ENCODE measurements at regions not wholly inside any gene's neighbourhood (a gene's known extent, or its start where the extent isn't known, plus 50 kb on each side); places are given as distances from the start of the nearest gene placed in this dataset.

DNA sequence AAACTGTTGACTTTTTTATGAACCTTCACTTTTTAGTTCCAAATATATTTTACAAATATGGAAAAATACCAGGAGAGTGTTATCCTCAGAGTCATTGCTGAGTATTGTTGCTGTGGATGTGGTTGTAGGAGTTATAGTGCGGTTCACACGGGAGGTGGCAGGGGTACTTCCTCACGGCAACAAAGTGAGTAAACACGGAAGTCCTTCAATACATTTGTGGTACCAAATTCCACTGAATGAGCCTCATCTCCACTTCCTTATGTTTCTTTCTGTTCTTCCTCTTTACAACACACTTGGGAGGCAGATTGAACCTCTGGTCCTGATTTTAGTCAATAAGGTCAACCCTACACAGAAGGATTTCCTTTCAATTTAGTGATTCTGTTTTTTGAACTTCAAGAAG, 371.8 kb downstream of the BTBD3 start:
- no peak overlapping the region for H3K9ac ChIP-seq (ENCODE audit: insufficient read depth, low read length)
- H3K9me3 ChIP-seq (ENCODE audit: control insufficient read depth, insufficient read depth, low read depth, low read length) = no peaks in the 10 kb centered on the region
- DNase-seq (ENCODE audit: low read depth in 2 of 2) = no peak
- no peak overlapping the region for H3K27ac ChIP-seq (ENCODE audit: insufficient read depth, low read length)
- no peaks in the 10 kb centered on the region for H3K27me3 ChIP-seq (ENCODE audit: control insufficient read depth, insufficient read depth, low read length)
- no peaks in the 10 kb centered on the region for H4K20me1 ChIP-seq (ENCODE audit: control insufficient read depth, extremely low read depth, insufficient read depth, low read length)
- no peak overlapping the region for H2AFZ ChIP-seq (ENCODE audit: low read length)
- no peaks in the 10 kb centered on the region for H3K79me2 ChIP-seq (ENCODE audit: control insufficient read depth, insufficient read depth, low read length)
- no peak for TF ChIP-seq EZH2 (IDR thresholded peaks at IDR 0.05; ENCODE audit: low read length, missing control alignments)
- H3K4me3 ChIP-seq (replicated peaks in 1 of 4; ENCODE audit: control extremely low read depth in 1 of 4, insufficient read depth in 1 of 4, low read depth in 3 of 4, low read length in 4 of 4) = no peak overlapping the region
- no peak overlapping the region for H3K4me2 ChIP-seq (ENCODE audit: extremely low read depth, insufficient read depth, low read length)
- no peaks in the 10 kb centered on the region for H3K36me3 ChIP-seq (ENCODE audit: control insufficient read depth, insufficient read depth, low read length)
- no peaks in the 10 kb centered on the region for H3K4me1 ChIP-seq (ENCODE audit: control insufficient read depth, extremely low read depth, insufficient read depth, low read length)

GRCh38 chr20:12291386-12291785, 373.7 kb downstream of the BTBD3 start:
- no peak overlapping the region for H3K27ac ChIP-seq (ENCODE audit: insufficient read depth, low read length)
- H2AFZ ChIP-seq (ENCODE audit: low read length) = no peak overlapping the region
- DNase-seq (ENCODE audit: low read depth in 2 of 2) = no peak
- H3K4me1 ChIP-seq (ENCODE audit: control insufficient read depth, extremely low read depth, insufficient read depth, low read length) = no peaks in the 10 kb centered on the region
- H3K27me3 ChIP-seq (ENCODE audit: control insufficient read depth, insufficient read depth, low read length) = no peaks in the 10 kb centered on the region
- H4K20me1 ChIP-seq (ENCODE audit: control insufficient read depth, extremely low read depth, insufficient read depth, low read length) = no peaks in the 10 kb centered on the region
- no peaks in the 10 kb centered on the region for H3K36me3 ChIP-seq (ENCODE audit: control insufficient read depth, insufficient read depth, low read length)
- no peaks in the 10 kb centered on the region for H3K9me3 ChIP-seq (ENCODE audit: control insufficient read depth, insufficient read depth, low read depth, low read length)
- no peak for TF ChIP-seq CTCF (conservative IDR thresholded peaks at IDR 0.05 in 1 of 2, IDR thresholded peaks at IDR 0.05 in 1 of 2; ENCODE audit: low read depth in 1 of 2, low read length in 2 of 2)
- no peak for TF ChIP-seq EZH2 (IDR thresholded peaks at IDR 0.05; ENCODE audit: low read length, missing control alignments)
- no peak overlapping the region for H3K4me2 ChIP-seq (ENCODE audit: extremely low read depth, insufficient read depth, low read length)
- H3K9ac ChIP-seq (ENCODE audit: insufficient read depth, low read length) = no peak overlapping the region
- H3K4me3 ChIP-seq (replicated peaks in 1 of 4; ENCODE audit: control extremely low read depth in 1 of 4, insufficient read depth in 1 of 4, low read depth in 3 of 4, low read length in 4 of 4) = no peak overlapping the region
- H3K79me2 ChIP-seq (ENCODE audit: control insufficient read depth, insufficient read depth, low read length) = no peaks in the 10 kb centered on the region

DNA sequence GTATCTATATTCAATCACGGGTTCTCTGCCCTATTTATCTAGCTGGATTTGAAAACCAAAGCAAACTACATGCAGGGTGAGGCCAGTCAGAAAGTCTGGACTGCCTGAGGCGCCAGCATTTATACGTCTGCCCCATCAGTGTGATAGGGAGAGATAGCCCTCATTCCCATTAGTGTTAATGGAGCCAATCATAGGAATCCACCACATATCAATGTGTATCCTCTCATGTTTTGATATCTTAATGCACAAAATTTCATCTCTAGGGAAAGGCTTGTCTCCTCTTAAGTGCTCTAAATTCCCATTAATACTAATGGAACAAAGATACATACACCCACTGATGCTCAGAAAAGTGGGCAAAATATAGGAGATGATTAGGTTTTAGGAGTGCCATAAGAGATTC, 376.2 kb downstream of the BTBD3 start:
- H3K4me2 ChIP-seq (ENCODE audit: extremely low read depth, insufficient read depth, low read length) = no peak overlapping the region
- no peaks in the 10 kb centered on the region for H4K20me1 ChIP-seq (ENCODE audit: control insufficient read depth, extremely low read depth, insufficient read depth, low read length)
- H3K79me2 ChIP-seq (ENCODE audit: control insufficient read depth, insufficient read depth, low read length) = no peaks in the 10 kb centered on the region
- no peak for DNase-seq (ENCODE audit: low read depth in 2 of 2)
- H3K27me3 ChIP-seq (ENCODE audit: control insufficient read depth, insufficient read depth, low read length) = no peaks in the 10 kb centered on the region
- H3K4me1 ChIP-seq (ENCODE audit: control insufficient read depth, extremely low read depth, insufficient read depth, low read length) = no peaks in the 10 kb centered on the region
- no peaks in the 10 kb centered on the region for H3K36me3 ChIP-seq (ENCODE audit: control insufficient read depth, insufficient read depth, low read length)
- no peak for TF ChIP-seq CTCF (conservative IDR thresholded peaks at IDR 0.05 in 1 of 2, IDR thresholded peaks at IDR 0.05 in 1 of 2; ENCODE audit: low read depth in 1 of 2, low read length in 2 of 2)
- no peak for TF ChIP-seq EZH2 (IDR thresholded peaks at IDR 0.05; ENCODE audit: low read length, missing control alignments)
- H3K27ac ChIP-seq (ENCODE audit: insufficient read depth, low read length) = no peak overlapping the region
- H3K4me3 ChIP-seq (replicated peaks in 1 of 4; ENCODE audit: control extremely low read depth in 1 of 4, insufficient read depth in 1 of 4, low read depth in 3 of 4, low read length in 4 of 4) = no peak overlapping the region
- no peak overlapping the region for H2AFZ ChIP-seq (ENCODE audit: low read length)
- no peak overlapping the region for H3K9ac ChIP-seq (ENCODE audit: insufficient read depth, low read length)
- no peaks in the 10 kb centered on the region for H3K9me3 ChIP-seq (ENCODE audit: control insufficient read depth, insufficient read depth, low read depth, low read length)
